GM23338 (cell line): ENCODE measurements at regions not wholly inside any gene's neighbourhood (a gene's known extent, or its start where the extent isn't known, plus 50 kb on each side); places are given as distances from the start of the nearest gene placed in this dataset.

Experiments
- ATAC-seq: fragments of 200-7000 bp; cut with Tn5 transposase; 3 replicates; pipeline ENCODE4 v1.9.1; 2020
- DNase-seq: peaks from one replicate; pipeline ENCODE4 v3.0.0-alpha.2; 2015; ENCODE audit warnings: low spot score
- H2AFZ ChIP-seq: fragments of 200-600 bp; sonication (generic); 2 replicates; pipeline ENCODE4 v1.8.0; 2016; ENCODE audit warnings: antibody characterized with exemption, mild to moderate bottlenecking, moderate library complexity
- H3F3A ChIP-seq: fragments of 200-600 bp; sonication (generic); replicated peaks from 2 replicates; pipeline ENCODE4 v1.8.0; 2017; ENCODE audit warnings: antibody characterized with exemption, mixed run types, low read depth
- H3K27ac ChIP-seq: fragments of 200-600 bp; sonication (generic); 2 replicates; pipeline ENCODE4 v1.6.1; 2016; ENCODE audit warnings: low read depth
- H3K27me3 ChIP-seq: fragments of 200-600 bp; sonication (generic); 2 replicates; pipeline ENCODE4 v1.8.0; 2016; ENCODE audit warnings: mild to moderate bottlenecking, mixed run types, moderate library complexity; ENCODE audit not compliant: insufficient read depth
- H3K36me3 ChIP-seq: fragments of 200-600 bp; sonication (generic); 2 replicates; pipeline ENCODE4 v1.8.0; 2016; ENCODE audit warnings: mild to moderate bottlenecking; ENCODE audit not compliant: insufficient read depth
- H3K4me1 ChIP-seq: fragments of 200-600 bp; sonication (generic); 2 replicates; pipeline ENCODE4 v1.8.0; 2016; ENCODE audit warnings: mild to moderate bottlenecking, moderate library complexity; ENCODE audit not compliant: insufficient read depth
- H3K4me2 ChIP-seq: fragments of 200-600 bp; sonication (generic); 2 replicates; pipeline ENCODE4 v1.7.1; 2017; ENCODE audit warnings: mixed run types
- H3K4me3 ChIP-seq: fragments of 200-600 bp; sonication (generic); 2 replicates; pipeline ENCODE4 v1.6.1; 2016; ENCODE audit warnings: mixed run types
- H3K79me2 ChIP-seq: fragments of 200-600 bp; sonication (generic); replicated peaks from 2 replicates; pipeline ENCODE4 v1.8.0; 2017; ENCODE audit warnings: mild to moderate bottlenecking; ENCODE audit not compliant: insufficient read depth
- H3K9me2 ChIP-seq: fragments of 200-600 bp; sonication (generic); 2 replicates; pipeline ENCODE4 v1.8.0; 2017; ENCODE audit not compliant: insufficient read depth
- H4K20me1 ChIP-seq: fragments of 200-600 bp; sonication (generic); replicated peaks from 2 replicates; pipeline ENCODE4 v1.8.0; 2017; ENCODE audit warnings: mild to moderate bottlenecking; ENCODE audit not compliant: insufficient read depth
- H3K27ac Mint-ChIP-seq: 2 replicates; pipeline ENCODE4 v1.8.0; 2020; ENCODE audit warnings: inconsistent platforms, mild to moderate bottlenecking, moderate library complexity, mixed read lengths
- H3K27me3 Mint-ChIP-seq: 3 replicates; pipeline ENCODE4 v1.8.0; 2022; ENCODE audit warnings: low read depth, mild to moderate bottlenecking, moderate library complexity, mixed read lengths, inconsistent platforms; ENCODE audit not compliant: insufficient read depth, poor library complexity
- H3K36me3 Mint-ChIP-seq: 3 replicates; pipeline ENCODE4 v1.8.0; 2021; ENCODE audit warnings: low read depth, mild to moderate bottlenecking, inconsistent platforms, moderate library complexity, mixed read lengths
- H3K4me1 Mint-ChIP-seq: 3 replicates; pipeline ENCODE4 v1.8.0; 2020; ENCODE audit warnings: mild to moderate bottlenecking, inconsistent platforms, mixed read lengths
- H3K4me3 Mint-ChIP-seq: 3 replicates; pipeline ENCODE4 v1.8.0; 2021; ENCODE audit warnings: moderate library complexity, mild to moderate bottlenecking, inconsistent platforms, mixed read lengths
- H3K9me3 Mint-ChIP-seq: 3 replicates; pipeline ENCODE4 v1.8.0; 2020; ENCODE audit warnings: moderate library complexity, mild to moderate bottlenecking, inconsistent platforms, mixed read lengths
- CREB1 ChIP-seq: fragments of 250-450 bp; sonication (Bioruptor Pico); IDR thresholded peaks from 2 replicates; pipeline ENCODE4 v1.5.0; 2020; ENCODE audit warnings: low read depth, mild to moderate bottlenecking, moderate library complexity
- EZH2 ChIP-seq: fragments of 200-600 bp; sonication (generic); IDR thresholded peaks from one replicate; pipeline ENCODE4 v1.8.0; 2017; ENCODE audit warnings: antibody characterized with exemption, mild to moderate bottlenecking, low read depth; ENCODE audit not compliant: unreplicated experiment
- EZH2phosphoT487 ChIP-seq: fragments of 200-600 bp; sonication (generic); IDR thresholded peaks from one replicate; pipeline ENCODE4 v1.8.1; 2018; ENCODE audit warnings: antibody characterized with exemption; ENCODE audit not compliant: unreplicated experiment
- JUNB ChIP-seq: IDR thresholded peaks from one replicate; pipeline ENCODE4 v1.6.1; 2016; ENCODE audit warnings: antibody characterized with exemption; ENCODE audit not compliant: unreplicated experiment
- NANOG ChIP-seq: IDR thresholded peaks from 2 replicates; pipeline ENCODE4 v1.6.1; 2016; ENCODE audit warnings: antibody characterized with exemption, borderline replicate concordance
- POLR2AphosphoS5 ChIP-seq: IDR thresholded peaks from 2 replicates; pipeline ENCODE4 v1.6.1; 2016; ENCODE audit warnings: antibody characterized with exemption, low read depth
- STAT1 ChIP-seq: IDR thresholded peaks from one replicate; pipeline ENCODE4 v1.6.1; 2016; ENCODE audit warnings: antibody characterized with exemption; ENCODE audit not compliant: unreplicated experiment
- ZNF114 ChIP-seq: fragments of 250-450 bp; sonication (Bioruptor Pico); IDR thresholded peaks from 2 replicates; pipeline ENCODE4 v1.5.0; 2020; ENCODE audit warnings: mild to moderate bottlenecking, moderate library complexity
- ZNF331 ChIP-seq: fragments of 250-450 bp; sonication (Bioruptor Pico); IDR thresholded peaks from 2 replicates; pipeline ENCODE4 v1.5.0; 2020; ENCODE audit warnings: low read depth, mild to moderate bottlenecking, moderate library complexity
- TF ChIP-seq, protein P1 (sequence below), 2 experiments: fragments of 200-600 bp in 1 of 2; sonication (generic) in 1 of 2; conservative IDR thresholded peaks; 2 replicates each; pipeline versions ENCODE4 v1.5.1 to v1.6.1; 2016 to 2017; ENCODE audit warnings: antibody characterized with exemption in 2 of 2, low read depth in 2 of 2, mild to moderate bottlenecking in 2 of 2, moderate library complexity in 1 of 2
- TF ChIP-seq, protein P2 (sequence below): fragments of 250-450 bp; sonication (Bioruptor Pico); IDR thresholded peaks from 2 replicates; pipeline ENCODE4 v1.5.0; 2020; ENCODE audit warnings: mild to moderate bottlenecking, moderate library complexity
- TF ChIP-seq, protein P3 (sequence below): IDR thresholded peaks from 2 replicates; pipeline ENCODE4 v1.6.1; 2016; ENCODE audit warnings: antibody characterized with exemption
- TF ChIP-seq, protein P4 (sequence below): IDR thresholded peaks from one replicate; pipeline ENCODE4 v1.6.1; 2018; ENCODE audit warnings: antibody characterized with exemption; ENCODE audit not compliant: unreplicated experiment

DNA sequence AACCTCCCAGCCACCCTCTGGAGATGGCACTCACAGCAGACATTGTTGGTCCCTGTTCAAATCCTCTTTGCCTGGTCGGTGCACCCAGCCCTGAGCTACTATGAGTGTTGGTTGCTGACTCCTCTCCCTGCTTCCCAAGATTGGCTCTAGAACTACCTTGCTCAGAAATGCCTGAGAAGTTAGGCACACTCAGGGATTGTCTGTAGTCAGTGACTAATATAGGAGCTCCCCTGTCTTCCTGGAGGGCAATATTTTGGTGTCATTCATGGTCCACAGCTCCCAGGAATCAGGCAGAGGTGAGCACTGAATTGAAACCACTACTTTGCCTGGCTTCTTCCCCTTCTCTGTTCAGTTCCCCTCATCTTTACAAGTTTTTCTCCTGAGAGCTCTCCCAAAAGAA is 325.9 kb downstream of the MIAT start:
- H4K20me1 ChIP-seq = no peaks in the 10 kb centered on the region
- TF ChIP-seq STAT1 (no peak), EZH2 (no peak), POLR2AphosphoS5 (no peak), ZNF114 (no peak), NANOG (no peak), EZH2phosphoT487 (no peak), CREB1 (CRISPR knock-in tag) (no peak), ZNF331 (no peak), JUNB (no peak)
- TF ChIP-seq, protein P1, sequence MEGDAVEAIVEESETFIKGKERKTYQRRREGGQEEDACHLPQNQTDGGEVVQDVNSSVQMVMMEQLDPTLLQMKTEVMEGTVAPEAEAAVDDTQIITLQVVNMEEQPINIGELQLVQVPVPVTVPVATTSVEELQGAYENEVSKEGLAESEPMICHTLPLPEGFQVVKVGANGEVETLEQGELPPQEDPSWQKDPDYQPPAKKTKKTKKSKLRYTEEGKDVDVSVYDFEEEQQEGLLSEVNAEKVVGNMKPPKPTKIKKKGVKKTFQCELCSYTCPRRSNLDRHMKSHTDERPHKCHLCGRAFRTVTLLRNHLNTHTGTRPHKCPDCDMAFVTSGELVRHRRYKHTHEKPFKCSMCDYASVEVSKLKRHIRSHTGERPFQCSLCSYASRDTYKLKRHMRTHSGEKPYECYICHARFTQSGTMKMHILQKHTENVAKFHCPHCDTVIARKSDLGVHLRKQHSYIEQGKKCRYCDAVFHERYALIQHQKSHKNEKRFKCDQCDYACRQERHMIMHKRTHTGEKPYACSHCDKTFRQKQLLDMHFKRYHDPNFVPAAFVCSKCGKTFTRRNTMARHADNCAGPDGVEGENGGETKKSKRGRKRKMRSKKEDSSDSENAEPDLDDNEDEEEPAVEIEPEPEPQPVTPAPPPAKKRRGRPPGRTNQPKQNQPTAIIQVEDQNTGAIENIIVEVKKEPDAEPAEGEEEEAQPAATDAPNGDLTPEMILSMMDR (conservative IDR thresholded peaks at IDR 0.05; ENCODE audit: low read depth in 2 of 2) = no peak
- TF ChIP-seq, protein P2, sequence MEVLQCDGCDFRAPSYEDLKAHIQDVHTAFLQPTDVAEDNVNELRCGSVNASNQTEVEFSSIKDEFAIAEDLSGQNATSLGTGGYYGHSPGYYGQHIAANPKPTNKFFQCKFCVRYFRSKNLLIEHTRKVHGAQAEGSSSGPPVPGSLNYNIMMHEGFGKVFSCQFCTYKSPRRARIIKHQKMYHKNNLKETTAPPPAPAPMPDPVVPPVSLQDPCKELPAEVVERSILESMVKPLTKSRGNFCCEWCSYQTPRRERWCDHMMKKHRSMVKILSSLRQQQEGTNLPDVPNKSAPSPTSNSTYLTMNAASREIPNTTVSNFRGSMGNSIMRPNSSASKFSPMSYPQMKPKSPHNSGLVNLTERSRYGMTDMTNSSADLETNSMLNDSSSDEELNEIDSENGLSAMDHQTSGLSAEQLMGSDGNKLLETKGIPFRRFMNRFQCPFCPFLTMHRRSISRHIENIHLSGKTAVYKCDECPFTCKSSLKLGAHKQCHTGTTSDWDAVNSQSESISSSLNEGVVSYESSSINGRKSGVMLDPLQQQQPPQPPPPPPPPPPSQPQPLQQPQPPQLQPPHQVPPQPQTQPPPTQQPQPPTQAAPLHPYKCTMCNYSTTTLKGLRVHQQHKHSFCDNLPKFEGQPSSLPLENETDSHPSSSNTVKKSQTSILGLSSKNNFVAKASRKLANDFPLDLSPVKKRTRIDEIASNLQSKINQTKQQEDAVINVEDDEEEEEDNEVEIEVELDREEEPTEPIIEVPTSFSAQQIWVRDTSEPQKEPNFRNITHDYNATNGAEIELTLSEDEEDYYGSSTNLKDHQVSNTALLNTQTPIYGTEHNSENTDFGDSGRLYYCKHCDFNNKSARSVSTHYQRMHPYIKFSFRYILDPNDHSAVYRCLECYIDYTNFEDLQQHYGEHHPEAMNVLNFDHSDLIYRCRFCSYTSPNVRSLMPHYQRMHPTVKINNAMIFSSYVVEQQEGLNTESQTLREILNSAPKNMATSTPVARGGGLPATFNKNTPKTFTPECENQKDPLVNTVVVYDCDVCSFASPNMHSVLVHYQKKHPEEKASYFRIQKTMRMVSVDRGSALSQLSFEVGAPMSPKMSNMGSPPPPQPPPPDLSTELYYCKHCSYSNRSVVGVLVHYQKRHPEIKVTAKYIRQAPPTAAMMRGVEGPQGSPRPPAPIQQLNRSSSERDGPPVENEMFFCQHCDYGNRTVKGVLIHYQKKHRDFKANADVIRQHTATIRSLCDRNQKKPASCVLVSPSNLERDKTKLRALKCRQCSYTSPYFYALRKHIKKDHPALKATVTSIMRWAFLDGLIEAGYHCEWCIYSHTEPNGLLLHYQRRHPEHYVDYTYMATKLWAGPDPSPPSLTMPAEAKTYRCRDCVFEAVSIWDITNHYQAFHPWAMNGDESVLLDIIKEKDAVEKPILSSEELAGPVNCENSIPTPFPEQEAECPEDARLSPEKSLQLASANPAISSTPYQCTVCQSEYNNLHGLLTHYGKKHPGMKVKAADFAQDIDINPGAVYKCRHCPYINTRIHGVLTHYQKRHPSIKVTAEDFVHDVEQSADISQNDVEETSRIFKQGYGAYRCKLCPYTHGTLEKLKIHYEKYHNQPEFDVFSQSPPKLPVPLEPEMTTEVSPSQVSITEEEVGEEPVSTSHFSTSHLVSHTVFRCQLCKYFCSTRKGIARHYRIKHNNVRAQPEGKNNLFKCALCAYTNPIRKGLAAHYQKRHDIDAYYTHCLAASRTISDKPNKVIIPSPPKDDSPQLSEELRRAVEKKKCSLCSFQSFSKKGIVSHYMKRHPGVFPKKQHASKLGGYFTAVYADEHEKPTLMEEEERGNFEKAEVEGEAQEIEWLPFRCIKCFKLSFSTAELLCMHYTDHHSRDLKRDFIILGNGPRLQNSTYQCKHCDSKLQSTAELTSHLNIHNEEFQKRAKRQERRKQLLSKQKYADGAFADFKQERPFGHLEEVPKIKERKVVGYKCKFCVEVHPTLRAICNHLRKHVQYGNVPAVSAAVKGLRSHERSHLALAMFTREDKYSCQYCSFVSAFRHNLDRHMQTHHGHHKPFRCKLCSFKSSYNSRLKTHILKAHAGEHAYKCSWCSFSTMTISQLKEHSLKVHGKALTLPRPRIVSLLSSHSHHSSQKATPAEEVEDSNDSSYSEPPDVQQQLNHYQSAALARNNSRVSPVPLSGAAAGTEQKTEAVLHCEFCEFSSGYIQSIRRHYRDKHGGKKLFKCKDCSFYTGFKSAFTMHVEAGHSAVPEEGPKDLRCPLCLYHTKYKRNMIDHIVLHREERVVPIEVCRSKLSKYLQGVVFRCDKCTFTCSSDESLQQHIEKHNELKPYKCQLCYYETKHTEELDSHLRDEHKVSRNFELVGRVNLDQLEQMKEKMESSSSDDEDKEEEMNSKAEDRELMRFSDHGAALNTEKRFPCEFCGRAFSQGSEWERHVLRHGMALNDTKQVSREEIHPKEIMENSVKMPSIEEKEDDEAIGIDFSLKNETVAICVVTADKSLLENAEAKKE = no peak
- TF ChIP-seq, protein P3, sequence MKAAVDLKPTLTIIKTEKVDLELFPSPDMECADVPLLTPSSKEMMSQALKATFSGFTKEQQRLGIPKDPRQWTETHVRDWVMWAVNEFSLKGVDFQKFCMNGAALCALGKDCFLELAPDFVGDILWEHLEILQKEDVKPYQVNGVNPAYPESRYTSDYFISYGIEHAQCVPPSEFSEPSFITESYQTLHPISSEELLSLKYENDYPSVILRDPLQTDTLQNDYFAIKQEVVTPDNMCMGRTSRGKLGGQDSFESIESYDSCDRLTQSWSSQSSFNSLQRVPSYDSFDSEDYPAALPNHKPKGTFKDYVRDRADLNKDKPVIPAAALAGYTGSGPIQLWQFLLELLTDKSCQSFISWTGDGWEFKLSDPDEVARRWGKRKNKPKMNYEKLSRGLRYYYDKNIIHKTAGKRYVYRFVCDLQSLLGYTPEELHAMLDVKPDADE = no peak
- TF ChIP-seq, protein P4, sequence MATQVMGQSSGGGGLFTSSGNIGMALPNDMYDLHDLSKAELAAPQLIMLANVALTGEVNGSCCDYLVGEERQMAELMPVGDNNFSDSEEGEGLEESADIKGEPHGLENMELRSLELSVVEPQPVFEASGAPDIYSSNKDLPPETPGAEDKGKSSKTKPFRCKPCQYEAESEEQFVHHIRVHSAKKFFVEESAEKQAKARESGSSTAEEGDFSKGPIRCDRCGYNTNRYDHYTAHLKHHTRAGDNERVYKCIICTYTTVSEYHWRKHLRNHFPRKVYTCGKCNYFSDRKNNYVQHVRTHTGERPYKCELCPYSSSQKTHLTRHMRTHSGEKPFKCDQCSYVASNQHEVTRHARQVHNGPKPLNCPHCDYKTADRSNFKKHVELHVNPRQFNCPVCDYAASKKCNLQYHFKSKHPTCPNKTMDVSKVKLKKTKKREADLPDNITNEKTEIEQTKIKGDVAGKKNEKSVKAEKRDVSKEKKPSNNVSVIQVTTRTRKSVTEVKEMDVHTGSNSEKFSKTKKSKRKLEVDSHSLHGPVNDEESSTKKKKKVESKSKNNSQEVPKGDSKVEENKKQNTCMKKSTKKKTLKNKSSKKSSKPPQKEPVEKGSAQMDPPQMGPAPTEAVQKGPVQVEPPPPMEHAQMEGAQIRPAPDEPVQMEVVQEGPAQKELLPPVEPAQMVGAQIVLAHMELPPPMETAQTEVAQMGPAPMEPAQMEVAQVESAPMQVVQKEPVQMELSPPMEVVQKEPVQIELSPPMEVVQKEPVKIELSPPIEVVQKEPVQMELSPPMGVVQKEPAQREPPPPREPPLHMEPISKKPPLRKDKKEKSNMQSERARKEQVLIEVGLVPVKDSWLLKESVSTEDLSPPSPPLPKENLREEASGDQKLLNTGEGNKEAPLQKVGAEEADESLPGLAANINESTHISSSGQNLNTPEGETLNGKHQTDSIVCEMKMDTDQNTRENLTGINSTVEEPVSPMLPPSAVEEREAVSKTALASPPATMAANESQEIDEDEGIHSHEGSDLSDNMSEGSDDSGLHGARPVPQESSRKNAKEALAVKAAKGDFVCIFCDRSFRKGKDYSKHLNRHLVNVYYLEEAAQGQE = no peak
- Mint-ChIP-seq H3K27ac (no peak overlapping the region), H3K9me3 (no peaks in the 10 kb centered on the region), H3K4me3 (no peak overlapping the region), H3K4me1 (peaks cover 5% of the 10 kb centered on the region), H3K36me3 (no peaks in the 10 kb centered on the region), H3K27me3 (peaks cover 3% of the 10 kb centered on the region)
- no peak overlapping the region for H3K4me3 ChIP-seq
- no peak overlapping the region for H3K27ac ChIP-seq
- H3K9me2 ChIP-seq = no peaks in the 10 kb centered on the region; the same call in 1 of the 2 replicates
- DNase-seq = no peak
- no peak for ATAC-seq
- no peaks in the 10 kb centered on the region for H3K79me2 ChIP-seq
- H3K4me2 ChIP-seq = no peak overlapping the region
- no peak overlapping the region for H2AFZ ChIP-seq
- H3K36me3 ChIP-seq = no peaks in the 10 kb centered on the region
- H3K4me1 ChIP-seq = peaks cover 20% of the 10 kb centered on the region
- H3F3A ChIP-seq = no peaks in the 10 kb centered on the region
- H3K27me3 ChIP-seq = no peaks in the 10 kb centered on the region
